22Rv1 (cell line): ENCODE measurements at regions not wholly inside any gene's neighbourhood (a gene's known extent, or its start where the extent isn't known, plus 50 kb on each side); places are given as distances from the start of the nearest gene placed in this dataset.

ENCODE experiments used
- CTCF ChIP-seq: fragments of 450-650 bp; IDR thresholded peaks from 2 replicates; pipeline ENCODE4 v1.5.1; 2017; ENCODE audit warnings: mild to moderate bottlenecking
- ZFX ChIP-seq: fragments of 450-650 bp; IDR thresholded peaks from 2 replicates; pipeline ENCODE4 v1.6.1; 2017; ENCODE audit warnings: antibody characterized with exemption, borderline replicate concordance

GRCh38 chr2:7886666-7887065 lies 795.2 kb upstream of the ID2 start:
- TF ChIP-seq CTCF (no peak), ZFX (no peak)
